Hepatocyte (in vitro differentiated cells): ENCODE measurements at regions not wholly inside any gene's neighbourhood (a gene's known extent, or its start where the extent isn't known, plus 50 kb on each side); places are given as distances from the start of the nearest gene placed in this dataset.
A peak's percentile ranks its signal among the peaks of the same experiment; 100 is the strongest.

ENCODE experiments used
- DNase-seq: peaks from one replicate; pipeline ENCODE4 v3.0.0-alpha.2; 2016; ENCODE audit warnings: low spot score
- H2AFZ ChIP-seq: fragments of 200-600 bp; sonication (generic); 2 replicates; pipeline ENCODE4 v1.6.0; 2016; ENCODE audit warnings: antibody characterized with exemption, mild to moderate bottlenecking
- H3K27ac ChIP-seq: fragments of 200-600 bp; sonication (generic); 2 replicates; pipeline ENCODE4 v1.5.1; 2016; ENCODE audit warnings: mild to moderate bottlenecking
- H3K27me3 ChIP-seq: fragments of 200-600 bp; sonication (generic); 2 replicates; pipeline ENCODE4 v1.6.1; 2016
- H3K36me3 ChIP-seq: fragments of 200-600 bp; sonication (generic); replicated peaks from 2 replicates; pipeline ENCODE4 v1.5.1; 2016; ENCODE audit warnings: low read depth; ENCODE audit not compliant: insufficient read depth
- H3K4me1 ChIP-seq: fragments of 200-600 bp; sonication (generic); 2 replicates; pipeline ENCODE4 v1.5.1; 2016; ENCODE audit warnings: mild to moderate bottlenecking, moderate library complexity; ENCODE audit not compliant: insufficient read depth
- H3K4me2 ChIP-seq: fragments of 200-600 bp; sonication (generic); 2 replicates; pipeline ENCODE4 v1.6.0; 2016
- H3K4me3 ChIP-seq: fragments of 200-600 bp; sonication (generic); 2 replicates; pipeline ENCODE4 v1.5.1; 2016; ENCODE audit warnings: mild to moderate bottlenecking
- H3K79me2 ChIP-seq: fragments of 200-600 bp; sonication (generic); 2 replicates; pipeline ENCODE4 v1.6.0; 2017; ENCODE audit warnings: mild to moderate bottlenecking
- H3K9me2 ChIP-seq: fragments of 200-600 bp; sonication (generic); replicated peaks from 2 replicates; pipeline ENCODE4 v1.6.0; 2017; ENCODE audit warnings: mild to moderate bottlenecking; ENCODE audit not compliant: insufficient read depth
- H3K9me3 ChIP-seq: fragments of 200-600 bp; sonication (generic); 2 replicates; pipeline ENCODE4 v1.5.1; 2016; ENCODE audit warnings: low read depth, mild to moderate bottlenecking
- H4K20me1 ChIP-seq: fragments of 200-600 bp; sonication (generic); 2 replicates; pipeline ENCODE4 v1.6.0; 2016; ENCODE audit warnings: mild to moderate bottlenecking; ENCODE audit not compliant: insufficient read depth, poor library complexity, severe bottlenecking
- CTCF ChIP-seq: fragments of 200-600 bp; sonication (generic); IDR thresholded peaks from 2 replicates; pipeline ENCODE4 v1.5.1; 2016; ENCODE audit warnings: antibody characterized with exemption, mild to moderate bottlenecking; ENCODE audit not compliant: poor library complexity
- EZH2 ChIP-seq: fragments of 200-600 bp; sonication (generic); IDR thresholded peaks from 2 replicates; pipeline ENCODE4 v1.6.1; 2016; ENCODE audit warnings: antibody characterized with exemption, mild to moderate bottlenecking, borderline replicate concordance
- EZH2phosphoT487 ChIP-seq: fragments of 200-600 bp; sonication (generic); IDR thresholded peaks from one replicate; pipeline ENCODE4 v1.6.1; 2018; ENCODE audit warnings: antibody characterized with exemption, mild to moderate bottlenecking, low read depth, moderate library complexity; ENCODE audit not compliant: unreplicated experiment, severe bottlenecking
- WGBS: methylation state at CpG from one replicate; pipeline ENCODE4 v1.1.6; 2016; ENCODE audit warnings: low lambda C conversion rate; ENCODE audit errors: missing lambda C conversion rate; 5-methylcytosine and 5-hydroxymethylcytosine counted together

GRCh38 chrX:9316096-9316495 is 148.8 kb upstream of the TBL1X start:
- Histone ChIP-seq H3K27me3 (no peaks in the 10 kb centered on the region), H3K4me2 (no peak overlapping the region), H3K4me1 (no peaks in the 10 kb centered on the region), H2AFZ (no peak overlapping the region), H3K36me3 (no peaks in the 10 kb centered on the region), H4K20me1 (no peaks in the 10 kb centered on the region), H3K4me3 (no peak overlapping the region), H3K9me2 (no peaks in the 10 kb centered on the region), H3K79me2 (no peaks in the 10 kb centered on the region), H3K27ac (peak overlapping the region; percentile 21), H3K9me3 (no peaks in the 10 kb centered on the region)
- TF ChIP-seq CTCF (no peak), EZH2 (no peak), EZH2phosphoT487 (no peak)
- no peak for DNase-seq
- WGBS: 66% methylated on average over 10 of the region's 10 CpGs

GRCh38 chrX:9317176-9317575 is 147.7 kb upstream of the TBL1X start:
- WGBS: 84% methylated on average over 7 of the region's 7 CpGs
- H3K36me3 ChIP-seq: no peaks in the 10 kb centered on the region
- DNase-seq: no peak
- H3K4me1 ChIP-seq: no peaks in the 10 kb centered on the region
- no peak for TF ChIP-seq EZH2
- TF ChIP-seq EZH2phosphoT487: no peak
- TF ChIP-seq CTCF: no peak
- H3K4me2 ChIP-seq: no peak overlapping the region
- H2AFZ ChIP-seq: no peak overlapping the region
- no peaks in the 10 kb centered on the region for H3K79me2 ChIP-seq
- H3K27ac ChIP-seq: no peak overlapping the region
- no peaks in the 10 kb centered on the region for H3K9me2 ChIP-seq
- H3K4me3 ChIP-seq: no peak overlapping the region
- H4K20me1 ChIP-seq: no peaks in the 10 kb centered on the region
- H3K9me3 ChIP-seq: no peaks in the 10 kb centered on the region
- H3K27me3 ChIP-seq: no peaks in the 10 kb centered on the region

GRCh38 chrX:9318213-9318612 is 146.6 kb upstream of the TBL1X start:
- H3K9me3 ChIP-seq: no peaks in the 10 kb centered on the region
- no peak for DNase-seq
- no peaks in the 10 kb centered on the region for H4K20me1 ChIP-seq
- no peaks in the 10 kb centered on the region for H3K27me3 ChIP-seq
- no peak for TF ChIP-seq CTCF
- no peak for TF ChIP-seq EZH2
- no peak for TF ChIP-seq EZH2phosphoT487
- no peak overlapping the region for H3K4me3 ChIP-seq
- 76% methylated on average over 3 of the region's 3 CpGs for WGBS
- H3K36me3 ChIP-seq: no peaks in the 10 kb centered on the region
- no peak overlapping the region for H2AFZ ChIP-seq
- H3K4me2 ChIP-seq: no peak overlapping the region
- H3K79me2 ChIP-seq: no peaks in the 10 kb centered on the region
- no peak overlapping the region for H3K27ac ChIP-seq
- H3K4me1 ChIP-seq: no peaks in the 10 kb centered on the region
- H3K9me2 ChIP-seq: no peaks in the 10 kb centered on the region

GRCh38 chrX:9318766-9319165 is 146.1 kb upstream of the TBL1X start:
- Histone ChIP-seq H3K4me1 (no peaks in the 10 kb centered on the region), H3K9me2 (no peaks in the 10 kb centered on the region), H4K20me1 (no peaks in the 10 kb centered on the region), H3K27me3 (no peaks in the 10 kb centered on the region), H3K27ac (no peak overlapping the region), H3K36me3 (no peaks in the 10 kb centered on the region), H3K4me3 (no peak overlapping the region), H3K79me2 (no peaks in the 10 kb centered on the region), H3K4me2 (no peak overlapping the region), H3K9me3 (no peaks in the 10 kb centered on the region), H2AFZ (no peak overlapping the region)
- no peak for DNase-seq
- 88% methylated on average over 14 of the region's 14 CpGs for WGBS
- TF ChIP-seq CTCF (no peak), EZH2 (no peak), EZH2phosphoT487 (no peak)
